ENCODE measurements at regions not wholly inside any gene's neighbourhood (a gene's known extent, or its start where the extent isn't known, plus 50 kb on each side); places are given as distances from the start of the nearest gene placed in this dataset.

- Histone ChIP-seq H3F3A (ENCODE audit: low read depth) (no peaks in the 10 kb centered on the region), H3K9me3 (ENCODE audit: insufficient read depth, low read depth, low read length) (no peaks in the 10 kb centered on the region), H3K4me1 (ENCODE audit: insufficient read depth, low read length, poor library complexity, severe bottlenecking) (no peaks in the 10 kb centered on the region), H3K9ac (ENCODE audit: low read depth, low read length, poor library complexity, severe bottlenecking) (no peak overlapping the region), H2AFZ (ENCODE audit: low read length) (no peak overlapping the region), H3K9me2 (replicated peaks; ENCODE audit: low read depth, low read length) (no peaks in the 10 kb centered on the region), H3K36me3 (ENCODE audit: insufficient read depth, low read length) (no peaks in the 10 kb centered on the region), H3K4me3 (ENCODE audit: low read length, poor library complexity, severe bottlenecking) (no peak overlapping the region), H4K20me1 (ENCODE audit: insufficient read depth, low read length, poor library complexity, severe bottlenecking) (no peaks in the 10 kb centered on the region), H3K4me2 (ENCODE audit: low read depth, low read length, poor library complexity, severe bottlenecking) (no peak overlapping the region), H3K27me3 (ENCODE audit: insufficient read depth, low read length, poor library complexity, severe bottlenecking) (no peaks in the 10 kb centered on the region), H3K79me2 (ENCODE audit: insufficient read depth, low read length) (no peaks in the 10 kb centered on the region)
- TF ChIP-seq EZH2phosphoT487 (IDR thresholded peaks at IDR 0.05; ENCODE audit: borderline replicate concordance), result no peak
Measured at GRCh38 chr9:7510199-7510598, 289.4 kb downstream of the DMAC1 start.

- Histone ChIP-seq H3K4me1 (ENCODE audit: insufficient read depth, low read length, poor library complexity, severe bottlenecking) (no peaks in the 10 kb centered on the region), H2AFZ (ENCODE audit: low read length) (no peak overlapping the region), H3K36me3 (ENCODE audit: insufficient read depth, low read length) (no peaks in the 10 kb centered on the region), H3F3A (ENCODE audit: low read depth) (no peaks in the 10 kb centered on the region), H4K20me1 (ENCODE audit: insufficient read depth, low read length, poor library complexity, severe bottlenecking) (no peaks in the 10 kb centered on the region), H3K79me2 (ENCODE audit: insufficient read depth, low read length) (no peaks in the 10 kb centered on the region), H3K4me3 (ENCODE audit: low read length, poor library complexity, severe bottlenecking) (no peak overlapping the region), H3K9me2 (replicated peaks; ENCODE audit: low read depth, low read length) (no peaks in the 10 kb centered on the region), H3K27me3 (ENCODE audit: insufficient read depth, low read length, poor library complexity, severe bottlenecking) (no peaks in the 10 kb centered on the region), H3K9ac (ENCODE audit: low read depth, low read length, poor library complexity, severe bottlenecking) (no peak overlapping the region), H3K9me3 (ENCODE audit: insufficient read depth, low read depth, low read length) (no peaks in the 10 kb centered on the region), H3K4me2 (ENCODE audit: low read depth, low read length, poor library complexity, severe bottlenecking) (no peak overlapping the region)
- TF ChIP-seq EZH2phosphoT487 (IDR thresholded peaks at IDR 0.05; ENCODE audit: borderline replicate concordance) (no peak), CTCF (conservative IDR thresholded peaks at IDR 0.05; ENCODE audit: low read length) (no peak)
Measured at GRCh38 chr9:7509576-7510145, 289.9 kb downstream of the DMAC1 start.

GRCh38 chr9:7508516-7508915 lies 291.1 kb downstream of the DMAC1 start:
- no peaks in the 10 kb centered on the region for H4K20me1 ChIP-seq (ENCODE audit: insufficient read depth, low read length, poor library complexity, severe bottlenecking)
- H3K79me2 ChIP-seq (ENCODE audit: insufficient read depth, low read length), result no peaks in the 10 kb centered on the region
- no peaks in the 10 kb centered on the region for H3K9me2 ChIP-seq (replicated peaks; ENCODE audit: low read depth, low read length)
- no peaks in the 10 kb centered on the region for H3K9me3 ChIP-seq (ENCODE audit: insufficient read depth, low read depth, low read length)
- no peaks in the 10 kb centered on the region for H3K27me3 ChIP-seq (ENCODE audit: insufficient read depth, low read length, poor library complexity, severe bottlenecking)
- H3K9ac ChIP-seq (ENCODE audit: low read depth, low read length, poor library complexity, severe bottlenecking), result no peak overlapping the region
- TF ChIP-seq CTCF (conservative IDR thresholded peaks at IDR 0.05; ENCODE audit: low read length) (no peak), EZH2phosphoT487 (IDR thresholded peaks at IDR 0.05; ENCODE audit: borderline replicate concordance) (no peak)
- no peaks in the 10 kb centered on the region for H3F3A ChIP-seq (ENCODE audit: low read depth)
- no peak overlapping the region for H2AFZ ChIP-seq (ENCODE audit: low read length)
- no peaks in the 10 kb centered on the region for H3K4me1 ChIP-seq (ENCODE audit: insufficient read depth, low read length, poor library complexity, severe bottlenecking)
- H3K4me3 ChIP-seq (ENCODE audit: low read length, poor library complexity, severe bottlenecking), result no peak overlapping the region
- H3K4me2 ChIP-seq (ENCODE audit: low read depth, low read length, poor library complexity, severe bottlenecking), result no peak overlapping the region
- no peaks in the 10 kb centered on the region for H3K36me3 ChIP-seq (ENCODE audit: insufficient read depth, low read length)

All from Loucy (cell line).